IMR-90 (cell line): ENCODE measurements at regions not wholly inside any gene's neighbourhood (a gene's known extent, or its start where the extent isn't known, plus 50 kb on each side); places are given as distances from the start of the nearest gene placed in this dataset.

Experiments
- ATAC-seq: fragments of 200-7000 bp; cut with Tn5 transposase; 2 replicates; pipeline ENCODE4 v1.9.1; 2020; ENCODE audit warnings: low read depth, mild to moderate bottlenecking, moderate library complexity
- BruUV-seq: library from RNA; stranded (reverse); fragments of 400-500 nt; replicated peaks from 2 replicates; lab custom pipeline; 2021; lab: Mats Ljungman, UMichigan
- CTCF ChIA-PET: fragments of 300-600 bp; formaldehyde crosslinking; extraction: SDS; loops from one replicate; lab custom pipeline; 2021; ENCODE audit warnings: antibody characterized with exemption; lab: Yijun Ruan, JAX
- POLR2A ChIA-PET: fragments of 300-600 bp; sonication (Branson Sonifier 250); formaldehyde crosslinking; loops from one replicate; lab custom pipeline; 2022; ENCODE audit warnings: antibody characterized with exemption; ENCODE audit not compliant: unreplicated experiment; lab: Charles Lee
- DNase-seq: peaks from one replicate; pipeline ENCODE4 v3.0.0; 2013
- H2AFZ ChIP-seq: replicated peaks from 2 replicates; pipeline ENCODE3; 2013; ENCODE audit warnings: low read length, mild to moderate bottlenecking; ENCODE audit not compliant: poor library complexity
- H2AK5ac ChIP-seq: 2 replicates; pipeline ENCODE4 v1.6.1; 2013; ENCODE audit warnings: low read depth, low read length, inconsistent platforms
- H2AK9ac ChIP-seq: replicated peaks from 2 replicates; pipeline ENCODE3; 2013; ENCODE audit warnings: mild to moderate bottlenecking, low read depth, low read length, moderate library complexity; ENCODE audit not compliant: poor library complexity
- H2BK120ac ChIP-seq: 2 replicates; pipeline ENCODE4 v1.6.1; 2013; ENCODE audit warnings: low read depth, low read length, inconsistent platforms
- H2BK15ac ChIP-seq: 3 replicates; pipeline ENCODE4 v1.6.1; 2013; ENCODE audit warnings: low read depth, low read length, inconsistent platforms
- H2BK20ac ChIP-seq: 2 replicates; pipeline ENCODE4 v1.6.1; 2013; ENCODE audit warnings: low read depth, mild to moderate bottlenecking, inconsistent platforms, low read length, moderate library complexity
- H2BK5ac ChIP-seq: 2 replicates; pipeline ENCODE4 v1.6.1; 2013; ENCODE audit warnings: mild to moderate bottlenecking, low read depth, low read length, inconsistent platforms; ENCODE audit not compliant: poor library complexity, severe bottlenecking
- H3K14ac ChIP-seq: replicated peaks from 2 replicates; pipeline ENCODE4 v1.6.1; 2013; ENCODE audit warnings: low read depth, low read length, inconsistent platforms
- H3K18ac ChIP-seq: 2 replicates; pipeline ENCODE4 v1.6.1; 2013; ENCODE audit warnings: low read depth, low read length, control low read depth
- H3K23ac ChIP-seq: 2 replicates; pipeline ENCODE4 v1.6.1; 2013; ENCODE audit warnings: low read depth, low read length, inconsistent platforms
- H3K27ac ChIP-seq: 2 replicates; pipeline ENCODE4 v1.5.1; 2013; ENCODE audit warnings: mild to moderate bottlenecking, control low read depth, low read length; ENCODE audit not compliant: insufficient read depth
- H3K27me3 ChIP-seq: 2 replicates; pipeline ENCODE4 v1.6.1; 2013; ENCODE audit warnings: low read length; ENCODE audit not compliant: control insufficient read depth, insufficient read depth
- H3K36me3 ChIP-seq: 2 replicates; pipeline ENCODE4 v1.6.1; 2013; ENCODE audit warnings: low read length, mixed read lengths; ENCODE audit not compliant: control insufficient read depth, insufficient read depth
- H3K4ac ChIP-seq: 2 replicates; pipeline ENCODE4 v1.6.1; 2013; ENCODE audit warnings: low read depth, low read length, inconsistent platforms
- H3K4me1 ChIP-seq: 2 replicates; pipeline ENCODE4 v1.6.1; 2013; ENCODE audit warnings: low read length, mixed read lengths; ENCODE audit not compliant: control insufficient read depth, insufficient read depth
- H3K4me2 ChIP-seq: 2 replicates; pipeline ENCODE4 v1.6.1; 2013; ENCODE audit warnings: low read depth, mild to moderate bottlenecking, control low read depth, low read length, moderate library complexity
- H3K4me3 ChIP-seq: 2 replicates; pipeline ENCODE4 v1.5.1; 2013; ENCODE audit warnings: low read depth, mild to moderate bottlenecking, control low read depth, low read length, moderate library complexity; ENCODE audit not compliant: insufficient read depth
- H3K56ac ChIP-seq: 2 replicates; pipeline ENCODE4 v1.6.1; 2013; ENCODE audit warnings: low read length, inconsistent platforms; ENCODE audit not compliant: insufficient read depth; ENCODE audit errors: extremely low read depth
- H3K79me1 ChIP-seq, 2 experiments: 2 replicates each; pipeline ENCODE4 v1.6.1; 2013; ENCODE audit warnings: low read length in 2 of 2, inconsistent platforms in 1 of 2, low read depth in 1 of 2
- H3K9ac ChIP-seq: 2 replicates; pipeline ENCODE4 v1.6.1; 2013; ENCODE audit warnings: low read depth, low read length, control low read depth
- H3K9me1 ChIP-seq: 2 replicates; pipeline ENCODE4 v1.6.1; 2013; ENCODE audit warnings: low read length, inconsistent platforms; ENCODE audit not compliant: insufficient read depth
- H3K9me3 ChIP-seq: 2 replicates; pipeline ENCODE4 v1.6.1; 2013; ENCODE audit warnings: low read length; ENCODE audit not compliant: control insufficient read depth, insufficient read depth
- H4K20me1 ChIP-seq: 2 replicates; pipeline ENCODE4 v1.6.1; 2013; ENCODE audit warnings: low read length, inconsistent platforms; ENCODE audit not compliant: insufficient read depth
- H4K5ac ChIP-seq: 2 replicates; pipeline ENCODE4 v1.6.1; 2013; ENCODE audit warnings: mild to moderate bottlenecking, low read depth, low read length, control low read depth
- H4K8ac ChIP-seq, 2 experiments: 2 replicates each; pipeline ENCODE4 v1.6.1; 2013; ENCODE audit warnings: low read depth in 2 of 2, low read length in 2 of 2, control low read depth in 1 of 2, inconsistent platforms in 1 of 2
- H4K91ac ChIP-seq: 2 replicates; pipeline ENCODE4 v1.6.1; 2013; ENCODE audit warnings: low read depth, low read length, inconsistent platforms; ENCODE audit not compliant: insufficient read depth
- BHLHE40 ChIP-seq: fragments of 150-350 bp; IDR thresholded peaks from 2 replicates; pipeline ENCODE4 v1.6.1; 2016; ENCODE audit warnings: mild to moderate bottlenecking, low read depth, low read length
- CEBPB ChIP-seq: IDR thresholded peaks from 2 replicates; pipeline ENCODE4 v1.6.1; 2012; ENCODE audit warnings: low read depth, low read length, improper control_type of control experiment
- CHD1 ChIP-seq: IDR thresholded peaks from 2 replicates; pipeline ENCODE4 v1.6.1; 2012; ENCODE audit warnings: low read depth, low read length, improper control_type of control experiment
- CTCF ChIP-seq: conservative IDR thresholded peaks from 2 replicates; pipeline ENCODE4 v1.5.1; 2012; ENCODE audit warnings: mild to moderate bottlenecking, low read depth, low read length, improper control_type of control experiment
- ELK1 ChIP-seq: fragments of 150-350 bp; IDR thresholded peaks from 2 replicates; pipeline ENCODE4 v1.6.1; 2016; ENCODE audit warnings: low read depth, mild to moderate bottlenecking, low read length, moderate library complexity, borderline replicate concordance
- FOS ChIP-seq: fragments of 150-350 bp; IDR thresholded peaks from 2 replicates; pipeline ENCODE4 v1.6.1; 2016; ENCODE audit warnings: low read depth, low read length
- MAFK ChIP-seq: IDR thresholded peaks from 2 replicates; pipeline ENCODE4 v1.6.1; 2012; ENCODE audit warnings: low read depth, low read length, improper control_type of control experiment
- MAZ ChIP-seq: IDR thresholded peaks from 2 replicates; pipeline ENCODE4 v1.6.1; 2012; ENCODE audit warnings: low read depth, mild to moderate bottlenecking, low read length, improper control_type of control experiment, moderate library complexity, borderline replicate concordance
- MXI1 ChIP-seq: IDR thresholded peaks from 2 replicates; pipeline ENCODE4 v1.6.1; 2012; ENCODE audit warnings: low read depth, mild to moderate bottlenecking, low read length, moderate library complexity, borderline replicate concordance
- NFE2L2 ChIP-seq: fragments of 150-350 bp; IDR thresholded peaks from 2 replicates; pipeline ENCODE4 v1.6.1; 2016; ENCODE audit warnings: low read depth, mild to moderate bottlenecking, low read length
- POLR2A ChIP-seq: IDR thresholded peaks from 2 replicates; pipeline ENCODE4 v1.6.1; 2012; ENCODE audit warnings: mild to moderate bottlenecking, low read depth, low read length
- RAD21 ChIP-seq: IDR thresholded peaks from 2 replicates; pipeline ENCODE4 v1.6.1; 2012; ENCODE audit warnings: low read length, improper control_type of control experiment
- RCOR1 ChIP-seq: IDR thresholded peaks from 2 replicates; pipeline ENCODE4 v1.6.1; 2012; ENCODE audit warnings: mild to moderate bottlenecking, low read length, improper control_type of control experiment; ENCODE audit not compliant: insufficient replicate concordance
- RFX5 ChIP-seq: IDR thresholded peaks from 2 replicates; pipeline ENCODE4 v1.8.0; 2012; ENCODE audit warnings: low read depth, mild to moderate bottlenecking, low read length, moderate library complexity
- SMC3 ChIP-seq: fragments of 150-350 bp; IDR thresholded peaks from 2 replicates; pipeline ENCODE4 v1.6.1; 2016; ENCODE audit warnings: low read depth, mild to moderate bottlenecking, antibody characterized with exemption, low read length, moderate library complexity
- USF2 ChIP-seq: fragments of 150-350 bp; IDR thresholded peaks from 2 replicates; pipeline ENCODE4 v1.6.1; 2017; ENCODE audit warnings: mild to moderate bottlenecking, antibody characterized with exemption, low read length, low read depth
- dilution Hi-C: fragments of 300-500 bp; cut with HindIII; formaldehyde crosslinking; loops from one replicate; pipeline ENCODE4 v1.14.3; 2018; ENCODE audit warnings: low sequenced_read_pairs; ENCODE audit not compliant: unreplicated experiment
- in situ Hi-C: fragments of 300-500 bp; cut with MboI; formaldehyde crosslinking; loops from 3 replicates; pipeline ENCODE4 v1.14.3; 2019; ENCODE audit warnings: low sequenced_read_pairs, inconsistent platforms, mixed read lengths
- intact Hi-C: fragments of 100-400 bp; cut with micrococcal nuclease; formaldehyde crosslinking; loops from 2 replicates; pipeline ENCODE4 v1.10.0; 2022

GRCh38 chr4:127151941-127152340 lies 480.8 kb upstream of the INTU start:
- no TSS peak for BruUV-seq
- no peaks in the 10 kb centered on the region for H3K9me3 ChIP-seq
- H3K36me3 ChIP-seq: no peaks in the 10 kb centered on the region
- intact Hi-C loops (no loop called here), in situ Hi-C loops (no loop called here), dilution Hi-C loops (no loop called here)
- H4K8ac ChIP-seq: no peak overlapping the region
- H2BK5ac ChIP-seq: no peak overlapping the region
- H3K4me2 ChIP-seq: no peak overlapping the region
- H3K56ac ChIP-seq: no peak overlapping the region
- H4K20me1 ChIP-seq: no peaks in the 10 kb centered on the region
- no peak overlapping the region for H2BK20ac ChIP-seq
- no peak overlapping the region for H2BK120ac ChIP-seq
- H4K5ac ChIP-seq: no peak overlapping the region
- no peak overlapping the region for H2BK15ac ChIP-seq
- H2AK5ac ChIP-seq: no peak overlapping the region
- H3K27me3 ChIP-seq: no peaks in the 10 kb centered on the region
- no peak overlapping the region for H3K27ac ChIP-seq
- no peaks in the 10 kb centered on the region for H3K9me1 ChIP-seq
- H3K4ac ChIP-seq: no peak overlapping the region
- DNase-seq: no peak
- H3K79me1 ChIP-seq: no peaks in the 10 kb centered on the region
- no peak overlapping the region for H2AFZ ChIP-seq
- CTCF ChIA-PET: no interaction called here
- POLR2A ChIA-PET: interaction anchor here (0.5 to 0.6 kb wide), 2 partner anchors 10 to 11 kb away, joined by 4 read pairs; no protein-coding TSS in a partner anchor
- H3K18ac ChIP-seq: no peak overlapping the region
- no peak overlapping the region for H4K91ac ChIP-seq
- TF ChIP-seq BHLHE40 (no peak), MAFK (no peak), MAZ (no peak), USF2 (no peak), CHD1 (no peak), RAD21 (no peak), RFX5 (no peak), POLR2A (no peak), ELK1 (no peak), MXI1 (no peak), FOS (no peak), CTCF (no peak), SMC3 (no peak), CEBPB (no peak), NFE2L2 (no peak), RCOR1 (no peak)
- H3K4me3 ChIP-seq: no peak overlapping the region
- H3K23ac ChIP-seq: no peak overlapping the region
- peaks cover 2% of the 10 kb centered on the region for H3K4me1 ChIP-seq
- no peak for ATAC-seq
- no peak overlapping the region for H2AK9ac ChIP-seq
- H3K9ac ChIP-seq: no peak overlapping the region
- H3K14ac ChIP-seq: no peak overlapping the region
